ENCODE measurements at regions not wholly inside any gene's neighbourhood (a gene's known extent, or its start where the extent isn't known, plus 50 kb on each side); places are given as distances from the start of the nearest gene placed in this dataset.

DNA sequence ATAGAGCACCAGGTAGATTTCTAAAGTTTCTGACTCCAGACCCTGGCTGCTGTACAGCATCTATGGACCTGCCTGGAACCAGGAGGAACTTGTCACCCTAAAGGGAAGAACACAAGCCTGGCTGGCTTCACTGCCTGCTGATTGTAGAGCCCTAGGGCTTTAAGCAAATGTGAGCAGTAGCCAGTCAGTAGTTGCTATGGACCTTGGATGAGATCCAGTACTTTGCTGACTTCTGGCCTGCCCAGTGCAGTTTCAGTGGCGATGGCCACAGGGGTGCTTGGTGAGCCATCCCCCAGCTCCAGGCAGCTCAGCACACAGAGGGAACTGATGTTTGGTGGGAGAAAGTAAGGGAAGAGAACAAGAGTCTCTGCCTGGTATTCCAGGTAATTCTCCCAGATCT, 68.4 kb downstream of the ATP6V1G3 start:
- TF ChIP-seq, protein P1, sequence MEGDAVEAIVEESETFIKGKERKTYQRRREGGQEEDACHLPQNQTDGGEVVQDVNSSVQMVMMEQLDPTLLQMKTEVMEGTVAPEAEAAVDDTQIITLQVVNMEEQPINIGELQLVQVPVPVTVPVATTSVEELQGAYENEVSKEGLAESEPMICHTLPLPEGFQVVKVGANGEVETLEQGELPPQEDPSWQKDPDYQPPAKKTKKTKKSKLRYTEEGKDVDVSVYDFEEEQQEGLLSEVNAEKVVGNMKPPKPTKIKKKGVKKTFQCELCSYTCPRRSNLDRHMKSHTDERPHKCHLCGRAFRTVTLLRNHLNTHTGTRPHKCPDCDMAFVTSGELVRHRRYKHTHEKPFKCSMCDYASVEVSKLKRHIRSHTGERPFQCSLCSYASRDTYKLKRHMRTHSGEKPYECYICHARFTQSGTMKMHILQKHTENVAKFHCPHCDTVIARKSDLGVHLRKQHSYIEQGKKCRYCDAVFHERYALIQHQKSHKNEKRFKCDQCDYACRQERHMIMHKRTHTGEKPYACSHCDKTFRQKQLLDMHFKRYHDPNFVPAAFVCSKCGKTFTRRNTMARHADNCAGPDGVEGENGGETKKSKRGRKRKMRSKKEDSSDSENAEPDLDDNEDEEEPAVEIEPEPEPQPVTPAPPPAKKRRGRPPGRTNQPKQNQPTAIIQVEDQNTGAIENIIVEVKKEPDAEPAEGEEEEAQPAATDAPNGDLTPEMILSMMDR (IDR thresholded peaks at IDR 0.05; ENCODE audit: insufficient read depth, low read length): no peak
- TF ChIP-seq POLR2AphosphoS5 (IDR thresholded peaks at IDR 0.05; ENCODE audit: low read depth): no peak
- TF ChIP-seq, protein P2, sequence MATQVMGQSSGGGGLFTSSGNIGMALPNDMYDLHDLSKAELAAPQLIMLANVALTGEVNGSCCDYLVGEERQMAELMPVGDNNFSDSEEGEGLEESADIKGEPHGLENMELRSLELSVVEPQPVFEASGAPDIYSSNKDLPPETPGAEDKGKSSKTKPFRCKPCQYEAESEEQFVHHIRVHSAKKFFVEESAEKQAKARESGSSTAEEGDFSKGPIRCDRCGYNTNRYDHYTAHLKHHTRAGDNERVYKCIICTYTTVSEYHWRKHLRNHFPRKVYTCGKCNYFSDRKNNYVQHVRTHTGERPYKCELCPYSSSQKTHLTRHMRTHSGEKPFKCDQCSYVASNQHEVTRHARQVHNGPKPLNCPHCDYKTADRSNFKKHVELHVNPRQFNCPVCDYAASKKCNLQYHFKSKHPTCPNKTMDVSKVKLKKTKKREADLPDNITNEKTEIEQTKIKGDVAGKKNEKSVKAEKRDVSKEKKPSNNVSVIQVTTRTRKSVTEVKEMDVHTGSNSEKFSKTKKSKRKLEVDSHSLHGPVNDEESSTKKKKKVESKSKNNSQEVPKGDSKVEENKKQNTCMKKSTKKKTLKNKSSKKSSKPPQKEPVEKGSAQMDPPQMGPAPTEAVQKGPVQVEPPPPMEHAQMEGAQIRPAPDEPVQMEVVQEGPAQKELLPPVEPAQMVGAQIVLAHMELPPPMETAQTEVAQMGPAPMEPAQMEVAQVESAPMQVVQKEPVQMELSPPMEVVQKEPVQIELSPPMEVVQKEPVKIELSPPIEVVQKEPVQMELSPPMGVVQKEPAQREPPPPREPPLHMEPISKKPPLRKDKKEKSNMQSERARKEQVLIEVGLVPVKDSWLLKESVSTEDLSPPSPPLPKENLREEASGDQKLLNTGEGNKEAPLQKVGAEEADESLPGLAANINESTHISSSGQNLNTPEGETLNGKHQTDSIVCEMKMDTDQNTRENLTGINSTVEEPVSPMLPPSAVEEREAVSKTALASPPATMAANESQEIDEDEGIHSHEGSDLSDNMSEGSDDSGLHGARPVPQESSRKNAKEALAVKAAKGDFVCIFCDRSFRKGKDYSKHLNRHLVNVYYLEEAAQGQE (IDR thresholded peaks at IDR 0.05; ENCODE audit: insufficient replicate concordance, low read depth): no peak
